B cell (primary cell): ENCODE measurements at regions not wholly inside any gene's neighbourhood (a gene's known extent, or its start where the extent isn't known, plus 50 kb on each side); places are given as distances from the start of the nearest gene placed in this dataset.

Experiments used
- ATAC-seq: fragments of 200-7000 bp; cut with Tn5 transposase; one replicate; pipeline ENCODE4 v1.10.0; 2021; ENCODE audit warnings: low read depth, mild to moderate bottlenecking, moderate number of reproducible peaks, moderate library complexity
- CTCF ChIA-PET: fragments of 350-600 bp; sonication (Branson Sonifier 250); formaldehyde crosslinking; loops from one replicate; lab custom pipeline; 2021; ENCODE audit warnings: antibody characterized with exemption, inconsistent platforms; lab: Charles Lee
- POLR2A ChIA-PET: fragments of 350-600 bp; sonication (Branson Sonifier 250); formaldehyde crosslinking; loops from one replicate; lab custom pipeline; 2021; ENCODE audit warnings: antibody characterized with exemption; lab: Charles Lee
- DNase-seq: peaks from one replicate; pipeline ENCODE4 v3.0.0; 2013
- H2AFZ ChIP-seq: 2 replicates; pipeline ENCODE4 v1.6.1; 2012; ENCODE audit warnings: mild to moderate bottlenecking, low read depth, low read length; ENCODE audit not compliant: insufficient read depth, poor library complexity, severe bottlenecking
- H3K27ac ChIP-seq, 2 donors: 1 replicate in 1 of 2; 2 replicates in 1 of 2; pipeline ENCODE4 v1.5.1; 2012 to 2013; ENCODE audit warnings: low read length in 2 of 2, mild to moderate bottlenecking in 2 of 2, moderate library complexity in 1 of 2
- H3K27me3 ChIP-seq, 4 experiments: fragments of 200-600 bp in 1 of 4; sonication (generic) in 1 of 4; replicated peaks in 1 of 4; 1 replicate in 2 of 4; 2 replicates in 2 of 4; pipeline versions ENCODE4 v1.6.1 to v1.7.0; 2013 to 2016; ENCODE audit warnings: low read length in 3 of 4, mild to moderate bottlenecking in 2 of 4, mixed read lengths in 1 of 4, moderate library complexity in 1 of 4; ENCODE audit not compliant: insufficient read depth in 4 of 4, control insufficient read depth in 3 of 4; ENCODE audit errors: control extremely low read depth in 1 of 4
- H3K36me3 ChIP-seq, 2 experiments: replicated peaks in 1 of 2; 1 replicate in 1 of 2; 2 replicates in 1 of 2; pipeline versions ENCODE4 v1.6.1 to v1.7.1; 2013; ENCODE audit warnings: low read length in 1 of 2; ENCODE audit not compliant: insufficient read depth in 2 of 2, control insufficient read depth in 1 of 2; ENCODE audit errors: control extremely low read depth in 1 of 2, extremely low read depth in 1 of 2
- H3K4me1 ChIP-seq, 2 donors: fragments of 200-600 bp in 1 of 2; sonication (generic) in 1 of 2; 1 replicate in 1 of 2; 2 replicates in 1 of 2; pipeline versions ENCODE4 v1.5.1 to v1.6.1; 2013 to 2017; ENCODE audit warnings: low read length in 2 of 2; ENCODE audit not compliant: control insufficient read depth in 2 of 2, insufficient read depth in 2 of 2
- H3K4me2 ChIP-seq: replicated peaks from 2 replicates; pipeline ENCODE3; 2012; ENCODE audit warnings: mild to moderate bottlenecking, low read depth, low read length; ENCODE audit not compliant: poor library complexity, severe bottlenecking
- H3K4me3 ChIP-seq, 5 experiments: fragments of 200-600 bp in 1 of 5; sonication (generic) in 1 of 5; 1 replicate in 3 of 5; 2 replicates in 2 of 5; pipeline versions ENCODE4 v1.5.1 to v1.7.0; 2011 to 2016; ENCODE audit warnings: low read length in 4 of 5, mild to moderate bottlenecking in 4 of 5, low read depth in 2 of 5, control low read depth in 1 of 5, moderate library complexity in 1 of 5; ENCODE audit not compliant: insufficient read depth in 1 of 5; ENCODE audit errors: control extremely low read depth in 1 of 5, extremely low read depth in 1 of 5
- H3K79me2 ChIP-seq: fragments of 200-600 bp; sonication (generic); one replicate; pipeline ENCODE4 v1.6.0; 2016; ENCODE audit warnings: low read length; ENCODE audit not compliant: control insufficient read depth, insufficient read depth
- H3K9ac ChIP-seq: fragments of 200-600 bp; sonication (generic); 2 replicates; pipeline ENCODE4 v1.6.1; 2017; ENCODE audit warnings: mild to moderate bottlenecking, low read length, moderate library complexity
- H3K9me3 ChIP-seq, 3 donors: one replicate each; pipeline versions ENCODE4 v1.6.1 to v1.7.1; 2013; ENCODE audit warnings: low read length in 2 of 3; ENCODE audit not compliant: control insufficient read depth in 2 of 3, insufficient read depth in 1 of 3; ENCODE audit errors: control extremely low read depth in 1 of 3
- H4K20me1 ChIP-seq: 2 replicates; pipeline ENCODE4 v1.6.0; 2012; ENCODE audit warnings: mild to moderate bottlenecking, low read length; ENCODE audit not compliant: insufficient read depth, control insufficient read depth, poor library complexity, severe bottlenecking
- H3K27ac Mint-ChIP-seq: one replicate; pipeline ENCODE4 v1.8.0; 2021; ENCODE audit warnings: mixed read lengths
- H3K27me3 Mint-ChIP-seq: one replicate; pipeline ENCODE4 v1.8.0; 2021; ENCODE audit warnings: mixed read lengths
- H3K4me1 Mint-ChIP-seq: one replicate; pipeline ENCODE4 v1.8.0; 2021; ENCODE audit warnings: mixed read lengths
- H3K4me3 Mint-ChIP-seq: one replicate; pipeline ENCODE4 v1.8.0; 2021; ENCODE audit warnings: mixed read lengths
- H3K9me3 Mint-ChIP-seq: one replicate; pipeline ENCODE4 v1.8.0; 2022; ENCODE audit warnings: mixed read lengths; ENCODE audit not compliant: insufficient read depth
- EZH2 ChIP-seq: IDR thresholded peaks from 2 replicates; pipeline ENCODE4 v1.6.1; 2012; ENCODE audit warnings: borderline replicate concordance, low read depth, mild to moderate bottlenecking, moderate library complexity, low read length; ENCODE audit not compliant: insufficient read depth, poor library complexity, severe bottlenecking
- whole genome bisulfite sequencing: methylation state at CpG from one replicate; pipeline ENCODE4 v1.1.5; 2013; ENCODE audit warnings: missing lambda C conversion rate; ENCODE audit not compliant: insufficient coverage; 5-methylcytosine and 5-hydroxymethylcytosine counted together
- intact Hi-C: fragments of 100-400 bp; cut with micrococcal nuclease; formaldehyde crosslinking; loops from one replicate; pipeline ENCODE4 v1.10.0; 2022
- TF ChIP-seq, protein P1 (sequence below): fragments of 200-600 bp; IDR thresholded peaks from one replicate; pipeline ENCODE4 v1.8.0; 2022; ENCODE audit warnings: antibody characterized with exemption, mild to moderate bottlenecking

DNA sequence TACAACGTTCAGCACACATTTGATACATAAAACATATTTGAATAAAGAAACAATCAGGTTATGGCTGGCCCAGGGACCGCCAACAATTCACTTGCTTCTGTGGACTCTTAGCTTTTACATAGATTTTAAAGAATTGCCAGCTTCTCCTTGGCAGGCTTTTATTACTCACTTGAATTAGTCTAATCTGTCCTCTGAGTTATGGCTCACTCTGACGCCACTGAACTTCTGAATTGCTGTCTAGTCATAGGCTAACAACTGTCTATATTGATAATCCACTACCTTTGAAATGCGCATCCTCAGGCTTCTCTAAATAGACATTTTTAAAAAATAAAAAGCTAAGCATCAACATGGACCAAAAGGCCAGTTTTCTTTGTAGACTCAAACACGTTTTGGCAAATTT is 317.4 kb upstream of the SGCD start:
- Histone ChIP-seq H3K9me3 (peaks cover 0 to 4% (median 0%) of the 10 kb centered on the region in 3 donors), H3K27ac (no peak overlapping the region), H3K4me2 (no peak overlapping the region), H3K9ac (no peak overlapping the region), H3K4me3 (no peak overlapping the region), H3K36me3 (no peaks in the 10 kb centered on the region), H3K27me3 (no peaks in the 10 kb centered on the region), H3K79me2 (no peaks in the 10 kb centered on the region), H3K4me1 (no peaks in the 10 kb centered on the region), H2AFZ (no peak overlapping the region), H4K20me1 (no peaks in the 10 kb centered on the region)
- CTCF ChIA-PET, result no interaction called here
- DNase-seq, result no peak
- no peaks in the 10 kb centered on the region for H3K27me3 Mint-ChIP-seq
- H3K4me3 Mint-ChIP-seq, result no peak overlapping the region
- POLR2A ChIA-PET, result no interaction called here
- TF ChIP-seq, protein P1, sequence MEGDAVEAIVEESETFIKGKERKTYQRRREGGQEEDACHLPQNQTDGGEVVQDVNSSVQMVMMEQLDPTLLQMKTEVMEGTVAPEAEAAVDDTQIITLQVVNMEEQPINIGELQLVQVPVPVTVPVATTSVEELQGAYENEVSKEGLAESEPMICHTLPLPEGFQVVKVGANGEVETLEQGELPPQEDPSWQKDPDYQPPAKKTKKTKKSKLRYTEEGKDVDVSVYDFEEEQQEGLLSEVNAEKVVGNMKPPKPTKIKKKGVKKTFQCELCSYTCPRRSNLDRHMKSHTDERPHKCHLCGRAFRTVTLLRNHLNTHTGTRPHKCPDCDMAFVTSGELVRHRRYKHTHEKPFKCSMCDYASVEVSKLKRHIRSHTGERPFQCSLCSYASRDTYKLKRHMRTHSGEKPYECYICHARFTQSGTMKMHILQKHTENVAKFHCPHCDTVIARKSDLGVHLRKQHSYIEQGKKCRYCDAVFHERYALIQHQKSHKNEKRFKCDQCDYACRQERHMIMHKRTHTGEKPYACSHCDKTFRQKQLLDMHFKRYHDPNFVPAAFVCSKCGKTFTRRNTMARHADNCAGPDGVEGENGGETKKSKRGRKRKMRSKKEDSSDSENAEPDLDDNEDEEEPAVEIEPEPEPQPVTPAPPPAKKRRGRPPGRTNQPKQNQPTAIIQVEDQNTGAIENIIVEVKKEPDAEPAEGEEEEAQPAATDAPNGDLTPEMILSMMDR, result no peak
- no peak for TF ChIP-seq EZH2
- H3K4me1 Mint-ChIP-seq, result no peaks in the 10 kb centered on the region
- intact Hi-C loops, result no loop called here
- no peak for ATAC-seq
- WGBS, result 100% methylated on average over 1 of the region's 5 CpGs
- no peak overlapping the region for H3K27ac Mint-ChIP-seq
- H3K9me3 Mint-ChIP-seq, result no peaks in the 10 kb centered on the region

DNA sequence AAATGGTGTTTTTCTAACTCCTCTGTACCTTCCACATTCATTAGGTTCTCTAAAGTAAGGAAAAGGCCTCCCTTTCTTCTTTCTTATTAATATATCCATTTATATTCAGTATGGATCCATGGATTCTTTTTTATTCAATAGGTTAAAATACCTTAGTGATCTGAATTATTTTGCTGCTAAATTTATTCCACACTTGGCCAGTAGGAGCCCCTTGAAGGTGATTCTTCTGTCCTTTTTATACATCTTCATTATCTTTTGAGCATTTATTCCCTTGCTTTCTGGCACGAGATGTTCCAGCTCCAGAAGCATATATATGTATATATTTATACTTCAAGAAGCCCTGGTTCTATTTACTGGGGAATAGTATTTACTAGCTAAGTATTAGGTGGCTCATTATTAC is 311.8 kb upstream of the SGCD start:
- Mint-ChIP-seq H3K4me3 (no peak overlapping the region), H3K27me3 (no peaks in the 10 kb centered on the region), H3K27ac (no peak overlapping the region), H3K9me3 (no peaks in the 10 kb centered on the region), H3K4me1 (no peaks in the 10 kb centered on the region)
- intact Hi-C loops, result no loop called here
- ATAC-seq (no peak), DNase-seq (no peak)
- no peaks in the 10 kb centered on the region for H3K4me1 ChIP-seq
- no peak overlapping the region for H3K4me2 ChIP-seq
- CTCF ChIA-PET, result no interaction called here
- WGBS, result no CpG with 5 or more reads among the region's 1 CpG
- no peak overlapping the region for H3K9ac ChIP-seq
- POLR2A ChIA-PET, result no interaction called here
- no peaks in the 10 kb centered on the region for H3K79me2 ChIP-seq
- H4K20me1 ChIP-seq, result no peaks in the 10 kb centered on the region
- H3K27me3 ChIP-seq, result no peaks in the 10 kb centered on the region
- no peak overlapping the region for H2AFZ ChIP-seq
- TF ChIP-seq EZH2, result no peak
- TF ChIP-seq, protein P1, result no peak
- no peak overlapping the region for H3K27ac ChIP-seq
- no peak overlapping the region for H3K4me3 ChIP-seq
- H3K9me3 ChIP-seq, result peaks cover 0 to 4% (median 0%) of the 10 kb centered on the region in 3 donors
- H3K36me3 ChIP-seq, result no peaks in the 10 kb centered on the region
